Ecto neural progenitor cell (in vitro differentiated cells): ENCODE measurements at regions not wholly inside any gene's neighbourhood (a gene's known extent, or its start where the extent isn't known, plus 50 kb on each side); places are given as distances from the start of the nearest gene placed in this dataset.

Experiments used
- DNase-seq: peaks from one replicate; pipeline ENCODE4 v3.0.0-alpha.2; 2018; ENCODE audit warnings: low spot score

GRCh38 chr5:110032376-110032775 lies 342.6 kb downstream of the MAN2A1 start:
- no peak for DNase-seq

- DNase-seq: no peak
These were observed 344.4 kb downstream of the MAN2A1 start for GRCh38 chr5:110034056-110034600.

- no peak for DNase-seq
These were observed 348.7 kb downstream of the MAN2A1 start for GRCh38 chr5:110038297-110038997.

GRCh38 chr5:110040178-110040577 lies 350.5 kb downstream of the MAN2A1 start:
- no peak for DNase-seq

GRCh38 chr5:110043025-110043424 lies 353.3 kb downstream of the MAN2A1 start:
- no peak for DNase-seq

GRCh38 chr5:110045158-110045557 lies 355.4 kb downstream of the MAN2A1 start:
- DNase-seq: no peak

GRCh38 chr5:110048491-110048890 lies 358.8 kb downstream of the MAN2A1 start:
- no peak for DNase-seq

GRCh38 chr5:110049816-110050215 lies 360.1 kb downstream of the MAN2A1 start:
- DNase-seq: no peak

- no peak for DNase-seq
These were observed 361.1 kb downstream of the MAN2A1 start for GRCh38 chr5:110050640-110051345.

GRCh38 chr5:110053205-110053604 lies 363.5 kb downstream of the MAN2A1 start:
- no peak for DNase-seq

- no peak for DNase-seq
These were observed 364.1 kb downstream of the MAN2A1 start for GRCh38 chr5:110053824-110054223.

- DNase-seq: no peak
These were observed 364.5 kb downstream of the MAN2A1 start for GRCh38 chr5:110054240-110054639.

- no peak for DNase-seq
These were observed 365.6 kb downstream of the MAN2A1 start for GRCh38 chr5:110055302-110055701.

GRCh38 chr5:110056580-110057114 lies 366.9 kb downstream of the MAN2A1 start:
- DNase-seq: no peak

GRCh38 chr5:110058175-110058574 lies 368.4 kb downstream of the MAN2A1 start:
- no peak for DNase-seq

GRCh38 chr5:110062246-110062645 lies 372.5 kb downstream of the MAN2A1 start:
- no peak for DNase-seq

- DNase-seq: no peak
These were observed 374.2 kb downstream of the MAN2A1 start for GRCh38 chr5:110063640-110064602.

- no peak for DNase-seq
These were observed 375.0 kb downstream of the MAN2A1 start for GRCh38 chr5:110064603-110065268.

- DNase-seq: no peak
These were observed 381.1 kb downstream of the MAN2A1 start for GRCh38 chr5:110070836-110071235.

- DNase-seq: no peak
These were observed 382.9 kb downstream of the MAN2A1 start for GRCh38 chr5:110072651-110073050.

- DNase-seq: no peak
These were observed 383.8 kb downstream of the MAN2A1 start for GRCh38 chr5:110073534-110073933.
